ENCODE measurements at regions not wholly inside any gene's neighbourhood (a gene's known extent, or its start where the extent isn't known, plus 50 kb on each side); places are given as distances from the start of the nearest gene placed in this dataset.

- no peak overlapping the region for H3K4ac ChIP-seq (replicated peaks; ENCODE audit: insufficient read length, low read depth, low read length)
- no peaks in the 10 kb centered on the region for H3K27me3 ChIP-seq (replicated peaks in 1 of 4; ENCODE audit: control insufficient read depth in 3 of 4, extremely low read depth in 1 of 4, insufficient read depth in 3 of 4, low read length in 3 of 4)
- H3K23me2 ChIP-seq (ENCODE audit: low read depth, low read length), result peaks cover 8% of the 10 kb centered on the region; the same call in 1 of the 2 replicates
- H3K14ac ChIP-seq (ENCODE audit: insufficient read length), result no peak overlapping the region
- no peak for FAIRE-seq
- no peak overlapping the region for H2BK15ac ChIP-seq (ENCODE audit: low read length)
- peak overlapping the region; percentile 16 to 50 (median 30); a peak in 5 of 8 replicates for H3K4me3 ChIP-seq (ENCODE audit: extremely low read depth in 1 of 4, insufficient read depth in 2 of 4, low read depth in 3 of 4, low read length in 4 of 4)
- ChIA-PET CTCF (ENCODE audit: partially characterized antibody) (no interaction called here), POLR2A (ENCODE audit: partially characterized antibody) (interaction anchor here (1.2 kb wide), 1 partner anchor 19 kb away, joined by 3 read pairs; no protein-coding TSS in a partner anchor)
- no peaks in the 10 kb centered on the region for H4K20me1 ChIP-seq (replicated peaks in 1 of 2; ENCODE audit: control insufficient read depth in 1 of 2, insufficient read depth in 2 of 2, low read length in 2 of 2)
- no peak overlapping the region for H2BK5ac ChIP-seq (ENCODE audit: low read depth, low read length)
- peak overlapping the region; percentile 34; the same call in 1 of the 2 replicates for H3K18ac ChIP-seq (ENCODE audit: extremely low read depth, low read length)
- H4K91ac ChIP-seq (replicated peaks; ENCODE audit: insufficient read length, low read length), result no peak overlapping the region
- no peak overlapping the region for H3K56ac ChIP-seq (replicated peaks; ENCODE audit: insufficient read length, low read depth, low read length)
- no peak for DNase-seq (ENCODE audit: low read depth in 1 of 2, low spot score in 2 of 2)
- H4K5ac ChIP-seq (ENCODE audit: insufficient read length, low read depth, low read length), result no peak overlapping the region
- no peak overlapping the region for H3K23ac ChIP-seq (ENCODE audit: insufficient read length)
- 51% methylated on average over 21 of the region's 33 CpGs; no CpG with 5 or more reads in 1 of the 2 experiments for WGBS, 2 experiments (ENCODE audit: extremely low coverage in 1 of 2, insufficient coverage in 1 of 2, insufficient read length in 1 of 2, insufficient replicate concordance in 2 of 2, low coverage in 1 of 2, low lambda C conversion rate in 2 of 2, missing lambda C conversion rate in 1 of 2)
- peak overlapping the region; percentile 33; the same call in 1 of the 2 replicates for H2BK12ac ChIP-seq (ENCODE audit: low read depth, low read length)
- peaks cover 0 to 13% (median 7%) of the 10 kb centered on the region in 4 experiments; a peak in 6 of 7 replicates for H3K4me1 ChIP-seq (replicated peaks in 1 of 4; ENCODE audit: control insufficient read depth in 3 of 4, insufficient read depth in 4 of 4, low read length in 3 of 4)
- H4K8ac ChIP-seq (ENCODE audit: extremely low read depth, insufficient read depth, low read length), result no peak overlapping the region
- H2BK120ac ChIP-seq (replicated peaks; ENCODE audit: low read depth, low read length), result no peak overlapping the region
- H3K36me3 ChIP-seq (ENCODE audit: control insufficient read depth in 2 of 4, insufficient read depth in 4 of 4, low read length in 3 of 4), result no peaks in the 10 kb centered on the region
- H2BK20ac ChIP-seq (ENCODE audit: low read length), result 0 out of 2 replicates have a peak overlapping the region, but pooled peaks have one; percentile 48
- no peaks in the 10 kb centered on the region for H3K79me2 ChIP-seq (ENCODE audit: control insufficient read depth in 1 of 2, insufficient read depth in 2 of 2, low read length in 2 of 2)
- H3K79me1 ChIP-seq (ENCODE audit: low read depth, low read length), result no peaks in the 10 kb centered on the region
- H3K27ac ChIP-seq (ENCODE audit: low read depth, low read length), result no peak overlapping the region
- H3K4me2 ChIP-seq (ENCODE audit: insufficient read depth in 1 of 2, low read depth in 2 of 2, low read length in 2 of 2), result peak overlapping the region; percentile 64 to 65
- peak overlapping the region; percentile 92; the same call in 1 of the 2 replicates for H2AFZ ChIP-seq (ENCODE audit: low read length)
- no peaks in the 10 kb centered on the region for H3K9me3 ChIP-seq (ENCODE audit: insufficient read depth in 2 of 2, low read depth in 1 of 2, low read length in 1 of 2)
- H2AK5ac ChIP-seq (ENCODE audit: low read depth, low read length), result no peak overlapping the region
- H3K9ac ChIP-seq (replicated peaks in 1 of 4; ENCODE audit: extremely low read depth in 1 of 4, low read depth in 3 of 4, low read length in 3 of 4), result no peak overlapping the region
- no peak for TF ChIP-seq TBP (IDR thresholded peaks at IDR 0.05; ENCODE audit: low read depth, low read length)
- no peak for TF ChIP-seq JUND (IDR thresholded peaks at IDR 0.05; ENCODE audit: low read length)
- peak in 1 of 2 experiments; percentile 89; a peak in 1 of 4 replicates for TF ChIP-seq HDAC2 (IDR thresholded peaks at IDR 0.05; ENCODE audit: borderline replicate concordance in 1 of 2, low read depth in 2 of 2, low read length in 2 of 2)
- TF ChIP-seq USF2 (IDR thresholded peaks at IDR 0.05; ENCODE audit: low read length), result no peak
- no peak for TF ChIP-seq EGR1 (IDR thresholded peaks at IDR 0.05; ENCODE audit: borderline replicate concordance, low read depth, low read length)
- no peak for TF ChIP-seq CHD2 (IDR thresholded peaks at IDR 0.05; ENCODE audit: low read length)
- TF ChIP-seq FOSL1 (IDR thresholded peaks at IDR 0.05; ENCODE audit: insufficient read depth, low read depth, low read length), result no peak
- no peak for TF ChIP-seq CREB1 (IDR thresholded peaks at IDR 0.05)
- peak; percentile 33 for TF ChIP-seq KDM4A (IDR thresholded peaks at IDR 0.05; ENCODE audit: low read depth, low read length, severe bottlenecking)
- TF ChIP-seq NANOG (IDR thresholded peaks at IDR 0.05; ENCODE audit: insufficient read depth, low read depth, low read length, poor library complexity, severe bottlenecking), result no peak
These were observed 502.1 kb downstream of the MN1 start for GRCh38 chr22:27299181-27300085.

Data from H1 (cell line).